KOPT-K1 (cell line): ENCODE measurements at regions not wholly inside any gene's neighbourhood (a gene's known extent, or its start where the extent isn't known, plus 50 kb on each side); places are given as distances from the start of the nearest gene placed in this dataset.

Experiments used
- H3K27ac ChIP-seq: fragments of 200-600 bp; sonication (generic); 2 replicates; pipeline ENCODE4 v1.5.1; 2016; ENCODE audit warnings: antibody characterized with exemption, mild to moderate bottlenecking, low read depth, low read length; ENCODE audit not compliant: poor library complexity, severe bottlenecking
- H3K36me3 ChIP-seq: fragments of 200-600 bp; sonication (generic); 2 replicates; pipeline ENCODE4 v1.5.1; 2017; ENCODE audit warnings: antibody characterized with exemption, mild to moderate bottlenecking, low read length, moderate library complexity; ENCODE audit not compliant: insufficient read depth
- H3K9me3 ChIP-seq: fragments of 200-600 bp; sonication (generic); 2 replicates; pipeline ENCODE4 v1.5.1; 2017; ENCODE audit warnings: antibody characterized with exemption, low read length, mild to moderate bottlenecking; ENCODE audit not compliant: insufficient read depth, poor library complexity, severe bottlenecking

DNA sequence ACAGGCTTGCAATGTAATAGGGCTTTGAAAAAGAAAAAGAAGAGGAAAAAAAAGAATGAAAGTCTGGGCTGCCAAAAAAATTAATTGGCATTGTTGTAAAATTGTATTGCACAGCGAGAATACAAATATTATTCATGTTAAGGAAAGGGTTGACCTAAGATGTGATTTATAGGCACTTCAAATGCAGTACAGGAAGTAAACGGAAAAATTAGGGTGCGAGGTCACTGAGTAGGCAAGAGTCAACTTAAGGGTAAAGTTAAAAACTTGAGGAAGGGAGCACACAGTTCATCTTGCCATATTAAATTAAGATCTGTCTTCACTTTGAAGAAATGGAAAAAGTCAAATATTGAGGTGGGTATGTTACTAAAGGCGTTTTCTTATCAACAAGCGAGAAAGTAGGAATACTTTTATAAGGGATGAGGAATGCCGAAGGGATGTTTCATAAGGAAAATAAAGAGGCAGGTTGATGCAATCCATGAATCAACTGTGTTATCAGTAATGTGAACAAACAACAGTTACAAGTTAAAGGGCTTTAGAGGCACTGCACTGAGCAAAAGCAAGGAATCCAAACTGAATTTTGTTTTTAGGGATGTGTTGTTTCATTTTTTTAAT is 123.0 kb downstream of the WT1 start:
- no peak overlapping the region for H3K27ac ChIP-seq
- no peaks in the 10 kb centered on the region for H3K9me3 ChIP-seq
- H3K36me3 ChIP-seq, result no peaks in the 10 kb centered on the region

DNA sequence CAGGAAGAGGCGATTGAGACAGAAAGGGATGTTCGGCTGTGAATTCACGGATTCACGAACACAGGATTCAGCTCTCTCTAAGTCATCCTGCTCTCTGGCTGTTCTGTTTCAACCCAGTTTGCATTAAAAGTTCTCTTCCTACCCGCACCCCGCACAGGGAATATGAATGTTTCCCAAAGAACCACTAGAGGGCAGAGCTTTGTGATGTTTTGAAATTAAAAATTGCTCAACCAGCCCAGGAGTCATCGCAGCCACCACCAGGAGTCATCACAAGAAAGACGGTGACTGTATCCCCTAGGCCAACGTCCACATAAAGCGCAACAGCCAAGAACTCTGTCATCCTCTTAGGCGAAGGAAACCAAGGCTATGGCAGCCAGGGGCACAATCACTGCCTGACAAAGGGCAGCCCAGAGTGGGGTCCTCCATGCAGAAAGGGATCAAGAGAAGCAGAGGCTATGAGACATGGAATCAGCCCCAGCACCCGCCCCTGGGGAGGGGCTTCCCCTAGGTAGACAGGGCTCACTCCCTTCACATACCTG is 122.4 kb downstream of the WT1 start:
- H3K27ac ChIP-seq, result no peak overlapping the region
- H3K36me3 ChIP-seq, result no peaks in the 10 kb centered on the region
- H3K9me3 ChIP-seq, result no peaks in the 10 kb centered on the region

DNA sequence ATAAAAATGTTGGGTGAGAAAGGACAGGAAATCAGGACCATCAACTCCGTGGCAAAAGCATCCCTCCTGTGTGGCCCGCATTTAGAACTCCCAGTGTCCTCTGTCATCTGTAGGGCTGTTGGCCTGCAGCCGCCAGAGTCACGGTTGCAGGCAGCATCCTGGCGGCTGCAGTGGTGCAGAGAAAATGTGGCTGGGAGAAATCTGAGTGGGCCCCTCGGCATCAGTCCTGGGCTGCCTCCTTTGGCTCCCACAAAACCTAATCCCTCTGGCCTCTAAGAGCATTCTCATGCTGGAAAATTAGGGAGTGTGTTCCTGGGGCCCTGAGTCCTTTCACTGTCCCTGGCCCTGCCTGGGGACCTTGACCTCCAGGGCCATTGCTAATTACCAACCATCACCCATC is 121.9 kb downstream of the WT1 start:
- Histone ChIP-seq H3K36me3 (no peaks in the 10 kb centered on the region), H3K9me3 (no peaks in the 10 kb centered on the region), H3K27ac (no peak overlapping the region)

DNA sequence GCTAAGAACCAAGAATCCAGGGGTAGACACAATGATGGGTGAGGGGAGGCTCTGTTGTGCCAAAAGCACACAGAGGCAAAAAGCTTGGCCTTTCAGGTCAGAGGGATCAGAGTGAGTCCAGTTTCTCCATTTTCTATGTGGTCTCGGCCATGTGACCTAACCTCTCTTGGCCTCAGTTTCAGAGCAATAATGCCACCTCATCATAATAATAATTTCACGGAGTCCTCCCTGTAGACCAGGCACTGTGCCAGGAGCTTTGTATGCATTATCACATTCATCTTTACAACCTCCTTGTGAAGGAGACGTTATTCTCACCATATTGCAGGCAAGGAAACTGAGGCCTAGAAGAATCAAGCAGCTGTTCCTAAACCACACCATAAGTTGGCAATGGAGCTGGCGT is 120.2 kb downstream of the WT1 start:
- H3K9me3 ChIP-seq, result no peaks in the 10 kb centered on the region
- no peaks in the 10 kb centered on the region for H3K36me3 ChIP-seq
- no peak overlapping the region for H3K27ac ChIP-seq

DNA sequence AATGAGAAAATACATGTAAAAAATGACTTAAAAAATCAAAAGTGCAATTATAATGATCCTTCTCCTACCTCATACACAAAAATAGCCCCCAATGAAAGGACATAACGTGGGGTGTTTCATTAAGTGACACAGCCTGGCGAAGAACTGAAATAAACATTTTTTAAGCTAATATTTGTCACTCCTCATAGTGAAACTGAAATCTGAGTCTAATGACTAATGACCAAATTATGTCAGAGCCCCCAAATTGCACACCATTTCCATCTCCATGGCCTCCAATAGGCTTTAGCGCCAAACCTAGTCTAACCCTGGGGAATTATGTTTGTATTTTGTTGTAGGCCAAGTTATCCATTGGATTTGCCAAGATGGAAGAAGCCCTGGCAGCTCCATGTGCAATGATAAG is 119.1 kb downstream of the WT1 start:
- H3K27ac ChIP-seq, result no peak overlapping the region
- H3K9me3 ChIP-seq, result no peaks in the 10 kb centered on the region
- no peaks in the 10 kb centered on the region for H3K36me3 ChIP-seq

DNA sequence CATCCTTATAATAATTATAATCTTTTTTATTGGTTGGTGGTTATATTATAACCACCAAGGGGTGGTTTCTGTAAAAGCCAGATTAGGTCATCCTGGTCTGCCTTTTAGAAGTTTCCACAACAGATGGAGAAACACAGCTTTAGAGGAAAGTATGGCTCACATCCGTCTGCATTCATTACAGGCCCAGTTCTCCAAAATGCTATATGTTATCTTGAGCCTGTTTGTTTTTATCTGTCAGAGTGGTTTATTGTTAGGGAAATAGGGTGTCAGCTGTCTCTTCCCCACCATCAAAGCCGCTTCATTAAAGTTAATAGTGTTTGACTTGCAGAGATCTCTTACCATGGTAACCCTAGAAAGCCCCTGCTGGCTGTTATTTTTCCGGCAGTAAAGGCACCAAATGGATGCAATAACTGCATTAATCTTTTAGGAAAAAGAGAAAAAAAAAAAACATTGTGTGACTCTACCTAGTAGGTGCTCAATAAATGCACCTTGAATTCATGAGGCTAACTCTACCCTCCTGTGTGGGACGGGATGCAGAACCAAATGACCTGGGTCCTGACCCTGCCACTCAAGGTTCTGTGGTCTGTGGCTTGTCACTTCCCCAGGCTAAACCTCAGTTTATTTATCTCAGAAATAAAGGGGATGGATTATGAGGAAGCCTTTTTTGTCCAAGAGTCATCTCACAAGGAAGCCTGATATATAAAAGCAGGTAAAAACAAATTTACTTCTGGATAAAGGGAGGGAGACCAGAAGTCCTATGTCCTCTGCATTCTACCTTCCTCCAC is 118.3 kb downstream of the WT1 start:
- H3K27ac ChIP-seq, result no peak overlapping the region
- H3K36me3 ChIP-seq, result no peaks in the 10 kb centered on the region
- no peaks in the 10 kb centered on the region for H3K9me3 ChIP-seq

DNA sequence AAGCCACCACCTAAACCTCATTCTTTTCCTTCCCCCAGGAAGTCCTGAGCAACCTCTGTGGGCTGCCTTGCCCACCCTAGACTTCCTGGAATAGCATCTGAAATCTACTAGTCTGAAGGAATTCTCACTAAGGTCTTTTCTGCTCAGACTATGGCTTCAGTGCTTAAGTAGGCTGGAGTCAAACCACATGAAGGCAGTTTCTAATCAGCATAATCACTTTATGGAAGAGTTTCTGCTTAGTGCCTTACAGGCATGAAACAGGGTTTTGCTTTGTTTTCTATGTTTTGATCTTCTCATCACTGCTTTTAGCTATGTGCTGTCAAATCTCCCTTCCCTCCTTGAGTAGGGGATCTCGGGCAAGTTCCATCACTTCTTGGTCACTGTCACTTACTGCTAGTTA is 117.7 kb downstream of the WT1 start:
- Histone ChIP-seq H3K27ac (no peak overlapping the region), H3K36me3 (no peaks in the 10 kb centered on the region), H3K9me3 (no peaks in the 10 kb centered on the region)

DNA sequence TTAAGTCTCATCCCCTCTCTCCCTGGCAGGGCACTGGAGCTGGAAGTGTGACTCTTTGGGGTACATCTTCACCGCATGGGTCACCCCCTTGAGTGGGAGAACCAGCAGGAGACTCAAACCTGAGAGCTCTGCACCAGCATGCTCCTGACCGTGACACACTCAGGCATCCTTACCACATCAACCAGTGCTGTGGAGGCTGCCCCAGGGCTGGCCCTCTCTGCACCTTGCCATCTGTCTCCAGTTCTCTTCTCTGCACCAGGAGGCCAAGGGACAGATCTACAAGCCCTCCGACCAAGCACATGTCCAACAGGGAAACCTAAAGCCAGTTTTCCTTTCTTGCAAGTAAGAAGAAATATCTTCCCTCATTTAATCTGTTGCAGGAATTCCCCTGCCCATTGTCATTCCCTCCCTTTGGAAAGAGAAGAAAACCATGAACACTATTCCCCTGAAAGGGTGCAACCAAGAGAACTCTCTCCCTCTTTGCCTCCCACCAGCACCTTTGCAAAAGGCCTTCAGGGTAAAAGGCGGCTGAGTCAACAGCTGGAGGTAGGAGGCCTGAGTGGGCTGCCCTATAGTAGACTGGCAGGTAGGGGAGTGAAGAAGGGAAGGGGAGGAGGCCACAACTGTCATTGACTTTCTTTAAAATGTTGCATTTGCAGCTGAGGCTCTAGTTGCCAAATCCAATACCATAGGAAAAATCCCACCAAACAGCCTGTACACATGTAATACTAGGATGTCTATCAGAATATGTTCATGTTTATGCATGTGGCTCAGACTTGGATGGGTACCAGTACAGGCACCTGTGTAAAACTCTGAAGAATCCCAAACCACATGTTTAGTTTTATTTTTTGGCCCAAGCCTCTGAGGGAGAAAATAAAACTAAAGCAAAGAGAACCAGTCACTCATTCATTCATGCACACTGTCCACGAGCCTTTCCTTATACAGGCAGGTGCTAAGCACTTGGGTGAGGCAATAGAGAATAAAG is 117.0 kb downstream of the WT1 start:
- no peaks in the 10 kb centered on the region for H3K9me3 ChIP-seq
- H3K36me3 ChIP-seq, result no peaks in the 10 kb centered on the region
- no peak overlapping the region for H3K27ac ChIP-seq

DNA sequence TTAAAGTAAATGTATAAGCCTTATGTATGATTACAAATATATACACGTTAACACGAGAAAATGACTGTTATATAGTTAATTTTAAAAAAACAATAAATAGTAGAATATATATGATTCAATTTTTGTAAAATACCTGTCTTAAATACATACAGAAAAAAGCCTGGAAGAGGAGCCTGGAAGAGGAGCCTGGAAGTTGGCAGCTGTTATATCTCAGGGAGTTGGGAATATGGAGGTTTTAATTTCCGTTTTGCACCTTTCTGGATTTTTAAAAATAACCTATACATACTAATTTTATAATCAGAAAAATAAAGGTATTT is 111.6 kb downstream of the WT1 start:
- Histone ChIP-seq H3K9me3 (peaks cover 4% of the 10 kb centered on the region), H3K27ac (no peak overlapping the region), H3K36me3 (no peaks in the 10 kb centered on the region)

DNA sequence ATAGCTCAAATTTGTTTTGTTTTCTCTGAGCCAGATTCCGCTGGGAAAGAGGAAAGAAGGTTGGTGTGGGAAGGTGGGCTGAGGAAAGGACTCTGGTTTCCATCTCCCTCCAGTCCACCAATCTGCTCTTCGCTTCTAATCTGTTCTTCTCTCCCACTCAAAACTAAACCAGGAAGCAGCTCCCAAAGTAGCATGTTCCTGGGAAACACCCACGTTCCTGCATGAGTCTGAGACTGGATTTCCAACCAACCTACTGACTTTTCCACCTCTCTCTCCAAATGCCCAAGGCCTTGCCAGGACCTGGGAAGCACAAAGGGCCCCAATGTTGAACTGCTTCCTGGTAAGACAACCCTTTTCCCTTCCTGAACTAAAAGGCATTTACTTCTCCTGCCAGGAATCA is 110.2 kb downstream of the WT1 start:
- Histone ChIP-seq H3K36me3 (no peaks in the 10 kb centered on the region), H3K27ac (no peak overlapping the region), H3K9me3 (peaks cover 4% of the 10 kb centered on the region)

DNA sequence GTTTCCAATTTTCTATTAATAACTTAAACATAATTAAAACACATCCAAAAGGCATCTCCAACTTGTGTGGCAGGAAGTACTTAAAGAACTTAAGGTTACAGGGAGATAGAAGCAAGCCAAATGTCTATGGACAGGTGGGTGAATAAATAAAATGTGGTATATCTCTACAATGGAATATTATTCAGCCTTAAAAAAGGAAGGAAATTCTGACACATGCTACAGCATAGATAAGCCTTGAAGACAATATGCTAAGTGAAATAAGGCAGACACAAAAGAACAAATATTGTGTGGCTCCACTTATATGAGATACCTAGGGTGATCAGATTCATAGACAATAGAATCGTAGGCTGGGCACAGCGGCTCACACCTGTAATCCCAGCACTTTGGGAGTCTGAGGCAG is 109.6 kb downstream of the WT1 start:
- H3K27ac ChIP-seq, result no peak overlapping the region

DNA sequence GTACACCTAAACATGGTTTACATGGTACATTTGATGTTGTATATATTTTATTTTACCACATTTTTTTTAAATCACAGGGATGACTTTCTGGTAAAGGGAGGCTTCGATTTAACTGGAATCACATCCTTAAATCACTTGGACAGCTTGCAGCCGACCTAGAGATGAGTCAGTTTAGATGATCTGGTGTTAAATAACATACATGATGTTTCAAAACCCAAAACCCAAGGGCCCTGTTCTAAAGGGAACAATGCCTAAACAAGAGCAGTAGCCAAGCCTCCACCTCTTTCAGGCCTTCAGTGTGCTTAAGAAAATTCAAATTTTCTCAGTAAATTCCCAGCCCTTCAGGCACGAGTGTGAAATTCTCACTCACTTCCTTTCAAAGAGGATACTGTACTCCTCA is 108.8 kb downstream of the WT1 start:
- Histone ChIP-seq H3K36me3 (no peaks in the 10 kb centered on the region), H3K9me3 (peaks cover 4% of the 10 kb centered on the region), H3K27ac (no peak overlapping the region)

More for the DNA sequence above, 109.6 kb downstream of the WT1 start:
- H3K36me3 ChIP-seq, result no peaks in the 10 kb centered on the region
- peaks cover 4% of the 10 kb centered on the region for H3K9me3 ChIP-seq

DNA sequence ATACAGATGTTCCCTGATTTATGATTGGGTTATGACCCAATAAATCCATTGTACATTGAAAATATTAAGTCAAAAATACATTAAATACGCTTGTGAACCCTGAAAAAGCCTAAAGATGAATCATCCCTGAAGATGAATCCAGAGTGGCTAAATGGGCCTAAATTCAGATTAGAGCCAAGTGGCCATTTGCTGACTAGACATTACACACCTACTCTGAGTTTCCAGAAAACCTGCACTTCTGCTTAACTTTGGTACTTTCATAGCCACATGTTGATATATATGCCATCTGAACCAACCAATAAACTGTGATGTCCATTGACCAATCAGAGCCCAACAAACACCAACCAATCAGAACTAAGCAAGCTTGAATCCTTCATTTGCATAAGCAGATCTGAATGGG is 106.9 kb downstream of the WT1 start:
- Histone ChIP-seq H3K27ac (no peak overlapping the region), H3K9me3 (peaks cover 4% of the 10 kb centered on the region), H3K36me3 (no peaks in the 10 kb centered on the region)

DNA sequence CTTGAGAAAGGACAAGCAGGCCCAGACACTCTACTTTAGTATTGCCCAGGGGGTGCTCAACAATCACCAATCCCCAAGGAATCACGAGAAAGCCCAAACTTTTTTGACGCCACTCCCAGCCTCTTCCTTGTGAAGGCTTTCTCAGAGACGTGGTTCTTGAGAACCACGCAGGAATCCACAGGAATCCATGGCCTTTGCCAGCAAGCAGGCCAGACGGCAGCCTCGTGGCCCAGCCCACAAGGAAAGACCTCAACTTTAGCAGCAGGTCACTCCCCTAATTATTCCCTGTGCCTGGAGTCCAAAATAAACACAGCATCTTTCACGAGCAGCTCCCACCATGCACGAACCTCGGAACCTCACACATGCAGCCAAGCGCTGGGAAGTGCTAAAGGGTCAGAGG is 104.2 kb downstream of the WT1 start:
- Histone ChIP-seq H3K36me3 (no peaks in the 10 kb centered on the region), H3K9me3 (peaks cover 17% of the 10 kb centered on the region), H3K27ac (no peak overlapping the region)

DNA sequence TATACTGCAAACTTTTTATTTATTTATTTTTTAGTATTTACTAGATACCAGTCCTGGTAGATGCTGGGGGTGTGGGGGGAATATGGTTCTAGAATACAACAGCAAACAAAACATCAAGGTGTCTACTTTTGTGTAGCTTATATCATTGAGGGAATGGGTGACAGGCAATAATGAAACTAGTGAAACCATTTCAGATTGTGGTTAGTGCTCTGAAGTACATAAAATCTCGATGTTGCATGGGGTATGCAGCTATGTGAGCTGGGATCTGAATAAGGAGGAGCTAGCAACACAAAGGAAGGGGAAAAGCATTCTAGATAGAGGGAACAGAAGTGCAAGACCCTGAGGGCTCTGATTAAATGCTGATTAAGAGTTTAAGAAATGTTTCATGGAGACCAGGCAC is 103.5 kb downstream of the WT1 start:
- Histone ChIP-seq H3K27ac (no peak overlapping the region), H3K9me3 (peaks cover 17% of the 10 kb centered on the region), H3K36me3 (no peaks in the 10 kb centered on the region)
